ENCODE measurements at regions not wholly inside any gene's neighbourhood (a gene's known extent, or its start where the extent isn't known, plus 50 kb on each side); places are given as distances from the start of the nearest gene placed in this dataset.

DNA sequence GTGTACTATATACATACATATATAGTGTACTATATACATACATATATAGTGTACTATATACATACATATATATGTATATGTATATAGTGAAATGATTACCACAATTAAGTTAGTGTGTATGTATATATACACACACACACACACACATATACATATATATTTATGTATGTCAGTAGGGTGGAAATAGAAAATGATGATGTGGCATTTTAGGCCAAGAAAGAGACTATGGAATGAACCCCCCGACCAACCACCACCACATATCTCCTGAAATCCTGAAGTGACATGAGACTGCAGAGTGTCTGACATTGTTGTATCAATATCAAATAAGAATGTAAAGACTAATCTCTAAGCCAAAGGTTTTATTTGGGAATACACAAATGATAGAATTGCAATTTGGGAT lies 107.6 kb downstream of the RFC3 start:
- intact Hi-C loops (cut with micrococcal nuclease; ENCODE audit: unreplicated experiment): no loop called here
- POLR2A ChIA-PET (ENCODE audit: unreplicated experiment): no interaction called here
- Histone ChIP-seq H3K9me2 (ENCODE audit: insufficient read depth) (no peaks in the 10 kb centered on the region), H3K27me3 (ENCODE audit: insufficient read depth, low read depth) (no peaks in the 10 kb centered on the region), H3K79me2 (ENCODE audit: low read depth) (no peaks in the 10 kb centered on the region), H3K4me2 (no peak overlapping the region), H3K4me1 (replicated peaks; ENCODE audit: insufficient read depth) (no peaks in the 10 kb centered on the region), H3F3A (ENCODE audit: insufficient read depth, low read depth) (no peaks in the 10 kb centered on the region), H3K4me3 (no peak overlapping the region), H3K9me3 (ENCODE audit: insufficient read depth, low read depth) (no peaks in the 10 kb centered on the region), H2AFZ (no peak overlapping the region), H3K36me3 (ENCODE audit: low read depth) (no peaks in the 10 kb centered on the region), H3K27ac (no peak overlapping the region), H4K20me1 (ENCODE audit: insufficient read depth) (no peaks in the 10 kb centered on the region)
- DNase-seq: no peak
- no TSS peak for BruUV-seq (replicated peaks)
- CTCF ChIA-PET: no interaction called here
- no peak for TF ChIP-seq EZH2 (IDR thresholded peaks at IDR 0.05; ENCODE audit: low read depth)

- ChIA-PET CTCF (no interaction called here), POLR2A (ENCODE audit: unreplicated experiment) (no interaction called here)
- BruUV-seq (replicated peaks): no TSS peak
- Histone ChIP-seq H3F3A (ENCODE audit: insufficient read depth, low read depth) (no peaks in the 10 kb centered on the region), H3K79me2 (ENCODE audit: low read depth) (no peaks in the 10 kb centered on the region), H3K4me1 (replicated peaks; ENCODE audit: insufficient read depth) (no peaks in the 10 kb centered on the region), H3K36me3 (ENCODE audit: low read depth) (no peaks in the 10 kb centered on the region), H3K4me2 (no peak overlapping the region), H3K4me3 (no peak overlapping the region), H3K9me2 (ENCODE audit: insufficient read depth) (no peaks in the 10 kb centered on the region), H2AFZ (no peak overlapping the region), H3K27ac (no peak overlapping the region), H3K27me3 (ENCODE audit: insufficient read depth, low read depth) (no peaks in the 10 kb centered on the region), H4K20me1 (ENCODE audit: insufficient read depth) (no peaks in the 10 kb centered on the region), H3K9me3 (ENCODE audit: insufficient read depth, low read depth) (no peaks in the 10 kb centered on the region)
- no peak for DNase-seq
- TF ChIP-seq, protein P1, sequence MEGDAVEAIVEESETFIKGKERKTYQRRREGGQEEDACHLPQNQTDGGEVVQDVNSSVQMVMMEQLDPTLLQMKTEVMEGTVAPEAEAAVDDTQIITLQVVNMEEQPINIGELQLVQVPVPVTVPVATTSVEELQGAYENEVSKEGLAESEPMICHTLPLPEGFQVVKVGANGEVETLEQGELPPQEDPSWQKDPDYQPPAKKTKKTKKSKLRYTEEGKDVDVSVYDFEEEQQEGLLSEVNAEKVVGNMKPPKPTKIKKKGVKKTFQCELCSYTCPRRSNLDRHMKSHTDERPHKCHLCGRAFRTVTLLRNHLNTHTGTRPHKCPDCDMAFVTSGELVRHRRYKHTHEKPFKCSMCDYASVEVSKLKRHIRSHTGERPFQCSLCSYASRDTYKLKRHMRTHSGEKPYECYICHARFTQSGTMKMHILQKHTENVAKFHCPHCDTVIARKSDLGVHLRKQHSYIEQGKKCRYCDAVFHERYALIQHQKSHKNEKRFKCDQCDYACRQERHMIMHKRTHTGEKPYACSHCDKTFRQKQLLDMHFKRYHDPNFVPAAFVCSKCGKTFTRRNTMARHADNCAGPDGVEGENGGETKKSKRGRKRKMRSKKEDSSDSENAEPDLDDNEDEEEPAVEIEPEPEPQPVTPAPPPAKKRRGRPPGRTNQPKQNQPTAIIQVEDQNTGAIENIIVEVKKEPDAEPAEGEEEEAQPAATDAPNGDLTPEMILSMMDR (conservative IDR thresholded peaks at IDR 0.05): no peak
- TF ChIP-seq EZH2 (IDR thresholded peaks at IDR 0.05; ENCODE audit: low read depth): no peak
- intact Hi-C loops (cut with micrococcal nuclease; ENCODE audit: unreplicated experiment): no loop called here
These were observed 109.4 kb downstream of the RFC3 start for GRCh38 chr13:33927315-33927714.

- no TSS peak for BruUV-seq (replicated peaks)
- TF ChIP-seq EZH2 (IDR thresholded peaks at IDR 0.05; ENCODE audit: low read depth): no peak
- TF ChIP-seq, protein P1 (conservative IDR thresholded peaks at IDR 0.05): peak; percentile 68
- CTCF ChIA-PET: no interaction called here
These were observed 113.7 kb downstream of the RFC3 start for GRCh38 chr13:33931397-33932311.

More at GRCh38 chr13:33931397-33932311, 113.7 kb downstream of the RFC3 start:
- Histone ChIP-seq H3K27ac (no peak overlapping the region), H4K20me1 (ENCODE audit: insufficient read depth) (no peaks in the 10 kb centered on the region), H3K27me3 (ENCODE audit: insufficient read depth, low read depth) (no peaks in the 10 kb centered on the region), H3K4me3 (no peak overlapping the region), H3K4me2 (no peak overlapping the region), H3F3A (ENCODE audit: insufficient read depth, low read depth) (no peaks in the 10 kb centered on the region), H3K4me1 (replicated peaks; ENCODE audit: insufficient read depth) (no peaks in the 10 kb centered on the region), H3K9me3 (ENCODE audit: insufficient read depth, low read depth) (no peaks in the 10 kb centered on the region), H2AFZ (no peak overlapping the region), H3K9me2 (ENCODE audit: insufficient read depth) (no peaks in the 10 kb centered on the region), H3K79me2 (ENCODE audit: low read depth) (no peaks in the 10 kb centered on the region), H3K36me3 (ENCODE audit: low read depth) (no peaks in the 10 kb centered on the region)
- POLR2A ChIA-PET (ENCODE audit: unreplicated experiment): no interaction called here
- DNase-seq: no peak
- intact Hi-C loops (cut with micrococcal nuclease; ENCODE audit: unreplicated experiment): loop anchor here (2.0 to 5.0 kb wide), 2 partner anchors 146 to 1225 kb away; no protein-coding TSS in a partner anchor
